ENCODE measurements at regions not wholly inside any gene's neighbourhood (a gene's known extent, or its start where the extent isn't known, plus 50 kb on each side); places are given as distances from the start of the nearest gene placed in this dataset.

- H3K79me2 ChIP-seq (replicated peaks; ENCODE audit: insufficient read depth, low read length), result no peaks in the 10 kb centered on the region
- H3K9me2 ChIP-seq (ENCODE audit: insufficient read depth, low read length), result no peaks in the 10 kb centered on the region
- H3K36me3 ChIP-seq (ENCODE audit: insufficient read depth, low read length), result no peaks in the 10 kb centered on the region
- no peak overlapping the region for H3K9ac ChIP-seq (ENCODE audit: low read length)
- no peak overlapping the region for H3K4me3 ChIP-seq (ENCODE audit: low read length)
- TF ChIP-seq SMC3 (conservative IDR thresholded peaks at IDR 0.05; ENCODE audit: poor library complexity) (no peak), POLR2AphosphoS5 (IDR thresholded peaks at IDR 0.05) (no peak), EP300 (conservative IDR thresholded peaks at IDR 0.05; ENCODE audit: poor library complexity, severe bottlenecking) (no peak), REST (IDR thresholded peaks at IDR 0.05; ENCODE audit: borderline replicate concordance) (no peak), CTCF (IDR thresholded peaks at IDR 0.05; ENCODE audit: poor library complexity, severe bottlenecking) (no peak), RAD21 (conservative IDR thresholded peaks at IDR 0.05) (no peak), EZH2 (IDR thresholded peaks at IDR 0.05; ENCODE audit: borderline replicate concordance, insufficient read depth, low read length, poor library complexity, severe bottlenecking) (no peak), TAF1 (IDR thresholded peaks at IDR 0.05; ENCODE audit: low read depth) (no peak), MXI1 (conservative IDR thresholded peaks at IDR 0.05; ENCODE audit: poor library complexity, severe bottlenecking) (no peak)
- H3K27me3 ChIP-seq (ENCODE audit: insufficient read depth, low read depth, low read length), result no peaks in the 10 kb centered on the region
- H3K4me2 ChIP-seq (ENCODE audit: low read length), result no peak overlapping the region
- no peaks in the 10 kb centered on the region for H3F3A ChIP-seq (ENCODE audit: insufficient read depth, low read length, poor library complexity, severe bottlenecking)
- no peak overlapping the region for H2AFZ ChIP-seq (ENCODE audit: low read depth, low read length)
- H3K27ac ChIP-seq (ENCODE audit: low read length), result no peak overlapping the region
- no peaks in the 10 kb centered on the region for H4K20me1 ChIP-seq (ENCODE audit: insufficient read depth)
- no peaks in the 10 kb centered on the region for H3K9me3 ChIP-seq (ENCODE audit: low read length)
Observed at GRCh38 chr4:37054531-37055077, 189.9 kb upstream of the NWD2 start.

- H4K20me1 ChIP-seq (ENCODE audit: insufficient read depth), result no peaks in the 10 kb centered on the region
- no peak overlapping the region for H3K4me2 ChIP-seq (ENCODE audit: low read length)
- H2AFZ ChIP-seq (ENCODE audit: low read depth, low read length), result no peak overlapping the region
- H3K9me2 ChIP-seq (ENCODE audit: insufficient read depth, low read length), result no peaks in the 10 kb centered on the region
- no peak overlapping the region for H3K9ac ChIP-seq (ENCODE audit: low read length)
- H3K4me3 ChIP-seq (ENCODE audit: low read length), result no peak overlapping the region
- no peaks in the 10 kb centered on the region for H3K9me3 ChIP-seq (ENCODE audit: low read length)
- no peak overlapping the region for H3K27ac ChIP-seq (ENCODE audit: low read length)
- no peaks in the 10 kb centered on the region for H3K36me3 ChIP-seq (ENCODE audit: insufficient read depth, low read length)
- no peaks in the 10 kb centered on the region for H3K79me2 ChIP-seq (replicated peaks; ENCODE audit: insufficient read depth, low read length)
- no peak for TF ChIP-seq POLR2AphosphoS5 (IDR thresholded peaks at IDR 0.05)
- no peak for TF ChIP-seq EZH2 (IDR thresholded peaks at IDR 0.05; ENCODE audit: borderline replicate concordance, insufficient read depth, low read length, poor library complexity, severe bottlenecking)
- TF ChIP-seq CTCF (IDR thresholded peaks at IDR 0.05; ENCODE audit: poor library complexity, severe bottlenecking), result no peak
- no peak for TF ChIP-seq REST (IDR thresholded peaks at IDR 0.05; ENCODE audit: borderline replicate concordance)
- no peak for TF ChIP-seq SMC3 (conservative IDR thresholded peaks at IDR 0.05; ENCODE audit: poor library complexity)
- no peak for TF ChIP-seq MXI1 (conservative IDR thresholded peaks at IDR 0.05; ENCODE audit: poor library complexity, severe bottlenecking)
- TF ChIP-seq TAF1 (IDR thresholded peaks at IDR 0.05; ENCODE audit: low read depth), result no peak
- TF ChIP-seq RAD21 (conservative IDR thresholded peaks at IDR 0.05), result no peak
- no peak for TF ChIP-seq EP300 (conservative IDR thresholded peaks at IDR 0.05; ENCODE audit: poor library complexity, severe bottlenecking)
- H3F3A ChIP-seq (ENCODE audit: insufficient read depth, low read length, poor library complexity, severe bottlenecking), result no peaks in the 10 kb centered on the region
- H3K27me3 ChIP-seq (ENCODE audit: insufficient read depth, low read depth, low read length), result no peaks in the 10 kb centered on the region
Observed at GRCh38 chr4:37058826-37059225, 185.7 kb upstream of the NWD2 start.

Measured in neural cell (in vitro differentiated cells).